ENCODE measurements at regions not wholly inside any gene's neighbourhood (a gene's known extent, or its start where the extent isn't known, plus 50 kb on each side); places are given as distances from the start of the nearest gene placed in this dataset.

- no peak for TF ChIP-seq POLR2A (IDR thresholded peaks at IDR 0.05)
- TF ChIP-seq, protein P1, sequence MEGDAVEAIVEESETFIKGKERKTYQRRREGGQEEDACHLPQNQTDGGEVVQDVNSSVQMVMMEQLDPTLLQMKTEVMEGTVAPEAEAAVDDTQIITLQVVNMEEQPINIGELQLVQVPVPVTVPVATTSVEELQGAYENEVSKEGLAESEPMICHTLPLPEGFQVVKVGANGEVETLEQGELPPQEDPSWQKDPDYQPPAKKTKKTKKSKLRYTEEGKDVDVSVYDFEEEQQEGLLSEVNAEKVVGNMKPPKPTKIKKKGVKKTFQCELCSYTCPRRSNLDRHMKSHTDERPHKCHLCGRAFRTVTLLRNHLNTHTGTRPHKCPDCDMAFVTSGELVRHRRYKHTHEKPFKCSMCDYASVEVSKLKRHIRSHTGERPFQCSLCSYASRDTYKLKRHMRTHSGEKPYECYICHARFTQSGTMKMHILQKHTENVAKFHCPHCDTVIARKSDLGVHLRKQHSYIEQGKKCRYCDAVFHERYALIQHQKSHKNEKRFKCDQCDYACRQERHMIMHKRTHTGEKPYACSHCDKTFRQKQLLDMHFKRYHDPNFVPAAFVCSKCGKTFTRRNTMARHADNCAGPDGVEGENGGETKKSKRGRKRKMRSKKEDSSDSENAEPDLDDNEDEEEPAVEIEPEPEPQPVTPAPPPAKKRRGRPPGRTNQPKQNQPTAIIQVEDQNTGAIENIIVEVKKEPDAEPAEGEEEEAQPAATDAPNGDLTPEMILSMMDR (IDR thresholded peaks at IDR 0.05): no peak
Observed at GRCh38 chr2:117536139-117536538, 278.4 kb upstream of the DDX18 start.

All from lower leg skin (tissue), 3 donors.